IMR-90 (cell line): ENCODE measurements at regions not wholly inside any gene's neighbourhood (a gene's known extent, or its start where the extent isn't known, plus 50 kb on each side); places are given as distances from the start of the nearest gene placed in this dataset.

Source experiments
- BHLHE40 ChIP-seq: fragments of 150-350 bp; IDR thresholded peaks from 2 replicates; pipeline ENCODE4 v1.6.1; 2016; ENCODE audit warnings: mild to moderate bottlenecking, low read depth, low read length
- MAFK ChIP-seq: IDR thresholded peaks from 2 replicates; pipeline ENCODE4 v1.6.1; 2012; ENCODE audit warnings: low read depth, low read length, improper control_type of control experiment
- MXI1 ChIP-seq: IDR thresholded peaks from 2 replicates; pipeline ENCODE4 v1.6.1; 2012; ENCODE audit warnings: low read depth, mild to moderate bottlenecking, low read length, moderate library complexity, borderline replicate concordance
- POLR2A ChIP-seq: IDR thresholded peaks from 2 replicates; pipeline ENCODE4 v1.6.1; 2012; ENCODE audit warnings: mild to moderate bottlenecking, low read depth, low read length
- RAD21 ChIP-seq: IDR thresholded peaks from 2 replicates; pipeline ENCODE4 v1.6.1; 2012; ENCODE audit warnings: low read length, improper control_type of control experiment
- SMC3 ChIP-seq: fragments of 150-350 bp; IDR thresholded peaks from 2 replicates; pipeline ENCODE4 v1.6.1; 2016; ENCODE audit warnings: low read depth, mild to moderate bottlenecking, antibody characterized with exemption, low read length, moderate library complexity
- USF2 ChIP-seq: fragments of 150-350 bp; IDR thresholded peaks from 2 replicates; pipeline ENCODE4 v1.6.1; 2017; ENCODE audit warnings: mild to moderate bottlenecking, antibody characterized with exemption, low read length, low read depth
- TF ChIP-seq, protein P1 (sequence below): conservative IDR thresholded peaks from 2 replicates; pipeline ENCODE4 v1.5.1; 2012; ENCODE audit warnings: mild to moderate bottlenecking, low read depth, low read length, improper control_type of control experiment

GRCh38 chr2:10223932-10224720, 78.6 kb upstream of the HPCAL1 start:
- no peak for TF ChIP-seq SMC3
- no peak for TF ChIP-seq POLR2A
- TF ChIP-seq MXI1 = no peak
- TF ChIP-seq, protein P1, sequence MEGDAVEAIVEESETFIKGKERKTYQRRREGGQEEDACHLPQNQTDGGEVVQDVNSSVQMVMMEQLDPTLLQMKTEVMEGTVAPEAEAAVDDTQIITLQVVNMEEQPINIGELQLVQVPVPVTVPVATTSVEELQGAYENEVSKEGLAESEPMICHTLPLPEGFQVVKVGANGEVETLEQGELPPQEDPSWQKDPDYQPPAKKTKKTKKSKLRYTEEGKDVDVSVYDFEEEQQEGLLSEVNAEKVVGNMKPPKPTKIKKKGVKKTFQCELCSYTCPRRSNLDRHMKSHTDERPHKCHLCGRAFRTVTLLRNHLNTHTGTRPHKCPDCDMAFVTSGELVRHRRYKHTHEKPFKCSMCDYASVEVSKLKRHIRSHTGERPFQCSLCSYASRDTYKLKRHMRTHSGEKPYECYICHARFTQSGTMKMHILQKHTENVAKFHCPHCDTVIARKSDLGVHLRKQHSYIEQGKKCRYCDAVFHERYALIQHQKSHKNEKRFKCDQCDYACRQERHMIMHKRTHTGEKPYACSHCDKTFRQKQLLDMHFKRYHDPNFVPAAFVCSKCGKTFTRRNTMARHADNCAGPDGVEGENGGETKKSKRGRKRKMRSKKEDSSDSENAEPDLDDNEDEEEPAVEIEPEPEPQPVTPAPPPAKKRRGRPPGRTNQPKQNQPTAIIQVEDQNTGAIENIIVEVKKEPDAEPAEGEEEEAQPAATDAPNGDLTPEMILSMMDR = no peak
- TF ChIP-seq MAFK = no peak
- TF ChIP-seq USF2 = no peak
- TF ChIP-seq RAD21 = no peak
- no peak for TF ChIP-seq BHLHE40
